B cell (primary cell): ENCODE measurements at regions not wholly inside any gene's neighbourhood (a gene's known extent, or its start where the extent isn't known, plus 50 kb on each side); places are given as distances from the start of the nearest gene placed in this dataset.
A peak's percentile ranks its signal among the peaks of the same experiment; 100 is the strongest.

Experiments
- ATAC-seq: fragments of 200-7000 bp; cut with Tn5 transposase; one replicate; pipeline ENCODE4 v1.10.0; 2021; ENCODE audit warnings: low read depth, mild to moderate bottlenecking, moderate number of reproducible peaks, moderate library complexity
- CTCF ChIA-PET: fragments of 350-600 bp; sonication (Branson Sonifier 250); formaldehyde crosslinking; loops from one replicate; lab custom pipeline; 2021; ENCODE audit warnings: antibody characterized with exemption, inconsistent platforms; lab: Charles Lee
- POLR2A ChIA-PET: fragments of 350-600 bp; sonication (Branson Sonifier 250); formaldehyde crosslinking; loops from one replicate; lab custom pipeline; 2021; ENCODE audit warnings: antibody characterized with exemption; lab: Charles Lee
- DNase-seq: peaks from one replicate; pipeline ENCODE4 v3.0.0; 2013
- H2AFZ ChIP-seq: 2 replicates; pipeline ENCODE4 v1.6.1; 2012; ENCODE audit warnings: mild to moderate bottlenecking, low read depth, low read length; ENCODE audit not compliant: insufficient read depth, poor library complexity, severe bottlenecking
- H3K27ac ChIP-seq, 2 donors: 1 replicate in 1 of 2; 2 replicates in 1 of 2; pipeline ENCODE4 v1.5.1; 2012 to 2013; ENCODE audit warnings: low read length in 2 of 2, mild to moderate bottlenecking in 2 of 2, moderate library complexity in 1 of 2
- H3K27me3 ChIP-seq, 4 experiments: fragments of 200-600 bp in 1 of 4; sonication (generic) in 1 of 4; replicated peaks in 1 of 4; 1 replicate in 2 of 4; 2 replicates in 2 of 4; pipeline versions ENCODE4 v1.6.1 to v1.7.0; 2013 to 2016; ENCODE audit warnings: low read length in 3 of 4, mild to moderate bottlenecking in 2 of 4, mixed read lengths in 1 of 4, moderate library complexity in 1 of 4; ENCODE audit not compliant: insufficient read depth in 4 of 4, control insufficient read depth in 3 of 4; ENCODE audit errors: control extremely low read depth in 1 of 4
- H3K36me3 ChIP-seq, 2 experiments: replicated peaks in 1 of 2; 1 replicate in 1 of 2; 2 replicates in 1 of 2; pipeline versions ENCODE4 v1.6.1 to v1.7.1; 2013; ENCODE audit warnings: low read length in 1 of 2; ENCODE audit not compliant: insufficient read depth in 2 of 2, control insufficient read depth in 1 of 2; ENCODE audit errors: control extremely low read depth in 1 of 2, extremely low read depth in 1 of 2
- H3K4me1 ChIP-seq, 2 donors: fragments of 200-600 bp in 1 of 2; sonication (generic) in 1 of 2; 1 replicate in 1 of 2; 2 replicates in 1 of 2; pipeline versions ENCODE4 v1.5.1 to v1.6.1; 2013 to 2017; ENCODE audit warnings: low read length in 2 of 2; ENCODE audit not compliant: control insufficient read depth in 2 of 2, insufficient read depth in 2 of 2
- H3K4me2 ChIP-seq: replicated peaks from 2 replicates; pipeline ENCODE3; 2012; ENCODE audit warnings: mild to moderate bottlenecking, low read depth, low read length; ENCODE audit not compliant: poor library complexity, severe bottlenecking
- H3K4me3 ChIP-seq, 5 experiments: fragments of 200-600 bp in 1 of 5; sonication (generic) in 1 of 5; 1 replicate in 3 of 5; 2 replicates in 2 of 5; pipeline versions ENCODE4 v1.5.1 to v1.7.0; 2011 to 2016; ENCODE audit warnings: low read length in 4 of 5, mild to moderate bottlenecking in 4 of 5, low read depth in 2 of 5, control low read depth in 1 of 5, moderate library complexity in 1 of 5; ENCODE audit not compliant: insufficient read depth in 1 of 5; ENCODE audit errors: control extremely low read depth in 1 of 5, extremely low read depth in 1 of 5
- H3K79me2 ChIP-seq: fragments of 200-600 bp; sonication (generic); one replicate; pipeline ENCODE4 v1.6.0; 2016; ENCODE audit warnings: low read length; ENCODE audit not compliant: control insufficient read depth, insufficient read depth
- H3K9ac ChIP-seq: fragments of 200-600 bp; sonication (generic); 2 replicates; pipeline ENCODE4 v1.6.1; 2017; ENCODE audit warnings: mild to moderate bottlenecking, low read length, moderate library complexity
- H3K9me3 ChIP-seq, 3 donors: one replicate each; pipeline versions ENCODE4 v1.6.1 to v1.7.1; 2013; ENCODE audit warnings: low read length in 2 of 3; ENCODE audit not compliant: control insufficient read depth in 2 of 3, insufficient read depth in 1 of 3; ENCODE audit errors: control extremely low read depth in 1 of 3
- H4K20me1 ChIP-seq: 2 replicates; pipeline ENCODE4 v1.6.0; 2012; ENCODE audit warnings: mild to moderate bottlenecking, low read length; ENCODE audit not compliant: insufficient read depth, control insufficient read depth, poor library complexity, severe bottlenecking
- H3K27ac Mint-ChIP-seq: one replicate; pipeline ENCODE4 v1.8.0; 2021; ENCODE audit warnings: mixed read lengths
- H3K27me3 Mint-ChIP-seq: one replicate; pipeline ENCODE4 v1.8.0; 2021; ENCODE audit warnings: mixed read lengths
- H3K4me1 Mint-ChIP-seq: one replicate; pipeline ENCODE4 v1.8.0; 2021; ENCODE audit warnings: mixed read lengths
- H3K4me3 Mint-ChIP-seq: one replicate; pipeline ENCODE4 v1.8.0; 2021; ENCODE audit warnings: mixed read lengths
- H3K9me3 Mint-ChIP-seq: one replicate; pipeline ENCODE4 v1.8.0; 2022; ENCODE audit warnings: mixed read lengths; ENCODE audit not compliant: insufficient read depth
- EZH2 ChIP-seq: IDR thresholded peaks from 2 replicates; pipeline ENCODE4 v1.6.1; 2012; ENCODE audit warnings: borderline replicate concordance, low read depth, mild to moderate bottlenecking, moderate library complexity, low read length; ENCODE audit not compliant: insufficient read depth, poor library complexity, severe bottlenecking
- WGBS: methylation state at CpG from one replicate; pipeline ENCODE4 v1.1.5; 2013; ENCODE audit warnings: missing lambda C conversion rate; ENCODE audit not compliant: insufficient coverage; 5-methylcytosine and 5-hydroxymethylcytosine counted together
- intact Hi-C: fragments of 100-400 bp; cut with micrococcal nuclease; formaldehyde crosslinking; loops from one replicate; pipeline ENCODE4 v1.10.0; 2022
- TF ChIP-seq, protein P1 (sequence below): fragments of 200-600 bp; IDR thresholded peaks from one replicate; pipeline ENCODE4 v1.8.0; 2022; ENCODE audit warnings: antibody characterized with exemption, mild to moderate bottlenecking

DNA sequence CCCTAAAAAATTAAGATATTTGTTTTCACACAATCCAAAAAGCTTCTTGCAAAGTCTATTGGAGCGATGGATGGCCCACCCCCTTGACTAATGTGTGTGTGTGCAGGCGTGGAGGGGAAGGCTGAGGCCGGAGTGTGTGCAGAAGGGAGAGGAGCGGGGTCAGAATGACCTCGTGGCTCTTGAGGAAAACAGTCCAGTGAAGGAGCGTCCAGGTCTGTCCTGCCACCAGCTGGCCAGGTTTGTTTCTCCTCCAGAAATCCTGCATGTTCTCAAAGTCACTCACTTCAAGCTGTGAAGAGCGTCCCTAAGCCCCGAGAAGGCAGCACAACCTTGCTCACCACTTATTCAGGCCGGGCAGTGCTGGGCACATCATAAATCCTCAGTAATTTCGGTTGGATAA, 69.5 kb upstream of the SSX2IP start:
- Histone ChIP-seq H3K27ac (no peak overlapping the region), H3K4me1 (peaks cover 6 to 9% of the 10 kb centered on the region in 2 donors), H2AFZ (no peak overlapping the region), H4K20me1 (no peaks in the 10 kb centered on the region), H3K36me3 (no peaks in the 10 kb centered on the region), H3K9ac (no peak overlapping the region), H3K27me3 (peaks cover 0 to 13% (median 1%) of the 10 kb centered on the region in 4 experiments), H3K4me2 (no peak overlapping the region), H3K9me3 (no peaks in the 10 kb centered on the region), H3K4me3 (no peak overlapping the region), H3K79me2 (no peaks in the 10 kb centered on the region)
- intact Hi-C loops, result no loop called here
- peaks cover 34% of the 10 kb centered on the region for H3K27me3 Mint-ChIP-seq
- 94% methylated on average over 5 of the region's 10 CpGs for WGBS
- no peak overlapping the region for H3K27ac Mint-ChIP-seq
- H3K9me3 Mint-ChIP-seq, result no peaks in the 10 kb centered on the region
- CTCF ChIA-PET, result interaction anchor here (0.6 to 3.3 kb wide), 10 partner anchors 8 to 343 kb away, joined by 3 to 12 read pairs (median 3); no protein-coding TSS in a partner anchor
- ATAC-seq, result no peak
- POLR2A ChIA-PET, result interaction anchor here (0.7 kb wide), 1 partner anchor 263 kb away, joined by 3 read pairs; no protein-coding TSS in a partner anchor
- peaks cover 5% of the 10 kb centered on the region for H3K4me1 Mint-ChIP-seq
- TF ChIP-seq, protein P1, sequence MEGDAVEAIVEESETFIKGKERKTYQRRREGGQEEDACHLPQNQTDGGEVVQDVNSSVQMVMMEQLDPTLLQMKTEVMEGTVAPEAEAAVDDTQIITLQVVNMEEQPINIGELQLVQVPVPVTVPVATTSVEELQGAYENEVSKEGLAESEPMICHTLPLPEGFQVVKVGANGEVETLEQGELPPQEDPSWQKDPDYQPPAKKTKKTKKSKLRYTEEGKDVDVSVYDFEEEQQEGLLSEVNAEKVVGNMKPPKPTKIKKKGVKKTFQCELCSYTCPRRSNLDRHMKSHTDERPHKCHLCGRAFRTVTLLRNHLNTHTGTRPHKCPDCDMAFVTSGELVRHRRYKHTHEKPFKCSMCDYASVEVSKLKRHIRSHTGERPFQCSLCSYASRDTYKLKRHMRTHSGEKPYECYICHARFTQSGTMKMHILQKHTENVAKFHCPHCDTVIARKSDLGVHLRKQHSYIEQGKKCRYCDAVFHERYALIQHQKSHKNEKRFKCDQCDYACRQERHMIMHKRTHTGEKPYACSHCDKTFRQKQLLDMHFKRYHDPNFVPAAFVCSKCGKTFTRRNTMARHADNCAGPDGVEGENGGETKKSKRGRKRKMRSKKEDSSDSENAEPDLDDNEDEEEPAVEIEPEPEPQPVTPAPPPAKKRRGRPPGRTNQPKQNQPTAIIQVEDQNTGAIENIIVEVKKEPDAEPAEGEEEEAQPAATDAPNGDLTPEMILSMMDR, result no peak
- no peak for TF ChIP-seq EZH2
- no peak overlapping the region for H3K4me3 Mint-ChIP-seq
- no peak for DNase-seq

DNA sequence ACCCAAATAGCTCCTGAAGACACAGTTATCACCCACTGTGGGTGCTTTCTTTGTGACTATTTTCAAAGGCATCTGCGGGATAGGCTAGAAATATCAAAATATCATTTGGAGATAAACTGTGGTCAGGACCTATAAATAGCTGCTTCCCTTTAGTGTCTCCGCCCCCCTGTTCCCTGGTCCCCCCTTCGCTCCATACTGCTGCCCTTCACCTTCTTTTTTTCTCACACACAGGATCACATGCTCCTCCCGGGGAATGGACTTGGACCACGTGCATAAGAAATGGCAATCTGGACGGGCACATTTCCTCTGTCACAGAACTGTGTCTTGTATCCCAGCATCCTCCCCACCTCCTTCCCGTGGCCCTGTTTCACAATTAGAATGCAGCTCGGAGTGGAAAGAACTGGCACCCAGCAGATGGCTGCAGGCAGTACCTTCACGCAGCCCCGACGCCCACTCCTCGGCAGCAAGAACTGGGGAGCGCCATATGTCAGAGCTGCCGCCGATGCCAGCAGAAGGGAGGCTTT, 68.8 kb upstream of the SSX2IP start:
- Histone ChIP-seq H3K4me3 (peak overlapping the region in 2 of 5 experiments; percentile 2 to 35), H3K9me3 (no peaks in the 10 kb centered on the region), H2AFZ (peak overlapping the region; percentile 62), H3K9ac (peak overlapping the region; percentile 44), H3K27me3 (peaks cover 0 to 13% (median 1%) of the 10 kb centered on the region in 4 experiments), H3K27ac (no peak overlapping the region), H4K20me1 (no peaks in the 10 kb centered on the region), H3K4me2 (peak overlapping the region; percentile 60), H3K79me2 (no peaks in the 10 kb centered on the region), H3K4me1 (peaks cover 6 to 9% of the 10 kb centered on the region in 2 donors), H3K36me3 (no peaks in the 10 kb centered on the region)
- ATAC-seq (no peak), DNase-seq (no peak)
- POLR2A ChIA-PET, result interaction anchor here (0.7 kb wide), 1 partner anchor 13 kb away, joined by 3 read pairs; no protein-coding TSS in a partner anchor
- H3K4me3 Mint-ChIP-seq, result peak overlapping the region; percentile 52
- CTCF ChIA-PET, result interaction anchor here (0.6 to 3.3 kb wide), 10 partner anchors 9 to 618 kb away, joined by 3 to 12 read pairs (median 3); no protein-coding TSS in a partner anchor
- no peaks in the 10 kb centered on the region for H3K9me3 Mint-ChIP-seq
- H3K27me3 Mint-ChIP-seq, result peaks cover 33% of the 10 kb centered on the region
- H3K27ac Mint-ChIP-seq, result no peak overlapping the region
- 4% methylated on average over 10 of the region's 15 CpGs for WGBS
- no peak for TF ChIP-seq EZH2
- TF ChIP-seq, protein P1, result no peak
- intact Hi-C loops, result no loop called here
- H3K4me1 Mint-ChIP-seq, result peaks cover 5% of the 10 kb centered on the region
